PFSK-1 (cell line): ENCODE measurements at regions not wholly inside any gene's neighbourhood (a gene's known extent, or its start where the extent isn't known, plus 50 kb on each side); places are given as distances from the start of the nearest gene placed in this dataset.

Source experiments
- FOXP2 ChIP-seq: optimal IDR thresholded peaks from 2 replicates; pipeline ENCODE3; 2011; ENCODE audit warnings: borderline replicate concordance, control low read depth, inconsistent platforms; ENCODE audit not compliant: insufficient read depth; ENCODE audit errors: extremely low read length, extremely low read depth
- POLR2AphosphoS5 ChIP-seq: IDR thresholded peaks from 2 replicates; pipeline ENCODE4 v1.6.1; 2012; ENCODE audit warnings: low read depth, mild to moderate bottlenecking, control low read depth, low read length, moderate library complexity
- REST ChIP-seq, 2 experiments: IDR thresholded peaks; 2 replicates each; pipeline versions ENCODE4 v1.6.1 to v1.8.0; 2011 to 2012; ENCODE audit warnings: low read depth in 2 of 2, low read length in 2 of 2, control low read depth in 1 of 2, inconsistent platforms in 1 of 2, mild to moderate bottlenecking in 1 of 2, moderate library complexity in 1 of 2; ENCODE audit not compliant: insufficient read depth in 1 of 2
- SIN3A ChIP-seq: IDR thresholded peaks from 2 replicates; pipeline ENCODE4 v1.6.1; 2012; ENCODE audit warnings: mild to moderate bottlenecking, low read length, moderate library complexity, borderline replicate concordance; ENCODE audit not compliant: insufficient read depth
- TAF1 ChIP-seq: IDR thresholded peaks from 2 replicates; pipeline ENCODE4 v1.6.1; 2012; ENCODE audit warnings: low read length, control low read depth, borderline replicate concordance; ENCODE audit not compliant: insufficient read depth

GRCh38 chr2:128641421-128642080, 322.9 kb upstream of the HS6ST1 start:
- TF ChIP-seq SIN3A (no peak), REST (IDR thresholded peaks at IDR 0.05; ENCODE audit: insufficient read depth in 1 of 2, low read depth in 2 of 2, low read length in 2 of 2) (no peak), FOXP2 (no peak)

GRCh38 chr2:128642316-128642715, 323.6 kb upstream of the HS6ST1 start:
- TF ChIP-seq REST (IDR thresholded peaks at IDR 0.05; ENCODE audit: insufficient read depth in 1 of 2, low read depth in 2 of 2, low read length in 2 of 2) (no peak), POLR2AphosphoS5 (no peak), TAF1 (no peak), SIN3A (no peak), FOXP2 (no peak)

- no peak for TF ChIP-seq POLR2AphosphoS5
- no peak for TF ChIP-seq SIN3A
- no peak for TF ChIP-seq TAF1
- no peak for TF ChIP-seq FOXP2
- no peak for TF ChIP-seq REST (IDR thresholded peaks at IDR 0.05; ENCODE audit: insufficient read depth in 1 of 2, low read depth in 2 of 2, low read length in 2 of 2)
Measured at GRCh38 chr2:128642821-128643220, 324.2 kb upstream of the HS6ST1 start.

- no peak for TF ChIP-seq POLR2AphosphoS5
- no peak for TF ChIP-seq SIN3A
- no peak for TF ChIP-seq REST (IDR thresholded peaks at IDR 0.05; ENCODE audit: insufficient read depth in 1 of 2, low read depth in 2 of 2, low read length in 2 of 2)
- TF ChIP-seq TAF1 = no peak
- TF ChIP-seq FOXP2 = no peak
Measured at GRCh38 chr2:128643221-128644065, 324.8 kb upstream of the HS6ST1 start.
